ENCODE measurements at regions not wholly inside any gene's neighbourhood (a gene's known extent, or its start where the extent isn't known, plus 50 kb on each side); places are given as distances from the start of the nearest gene placed in this dataset.

DNA sequence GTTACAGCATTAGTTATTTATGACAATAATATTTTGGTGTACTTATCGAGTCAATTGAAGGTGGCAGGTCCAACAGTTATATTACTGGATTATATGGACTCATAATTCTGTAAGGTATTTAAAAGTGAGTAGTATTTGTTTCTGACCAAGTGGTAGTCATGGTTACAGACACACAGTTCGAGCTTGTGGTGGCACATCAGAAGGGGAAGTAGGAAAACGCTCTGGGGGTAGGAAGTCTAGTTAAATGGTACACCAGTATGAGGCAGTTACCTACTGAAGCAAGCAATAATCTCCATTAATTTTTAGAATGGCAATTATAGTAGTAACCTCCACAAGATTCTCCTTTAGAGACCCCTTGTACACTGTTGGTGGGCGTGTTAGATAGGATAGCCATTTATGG lies 541.2 kb downstream of the ETV1 start:
- intact Hi-C loops (cut with DNase I; ENCODE audit: low total_unique reads), result no loop called here
- no peak for DNase-seq
- H3K36me3 ChIP-seq, result no peaks in the 10 kb centered on the region
- H3K4me1 ChIP-seq, result no peaks in the 10 kb centered on the region
- no peaks in the 10 kb centered on the region for H3K27me3 ChIP-seq
- H3K27ac ChIP-seq, result no peak overlapping the region
- no peak overlapping the region for H3K4me3 ChIP-seq
- no peaks in the 10 kb centered on the region for H3K9me3 ChIP-seq
- TF ChIP-seq, protein P1, sequence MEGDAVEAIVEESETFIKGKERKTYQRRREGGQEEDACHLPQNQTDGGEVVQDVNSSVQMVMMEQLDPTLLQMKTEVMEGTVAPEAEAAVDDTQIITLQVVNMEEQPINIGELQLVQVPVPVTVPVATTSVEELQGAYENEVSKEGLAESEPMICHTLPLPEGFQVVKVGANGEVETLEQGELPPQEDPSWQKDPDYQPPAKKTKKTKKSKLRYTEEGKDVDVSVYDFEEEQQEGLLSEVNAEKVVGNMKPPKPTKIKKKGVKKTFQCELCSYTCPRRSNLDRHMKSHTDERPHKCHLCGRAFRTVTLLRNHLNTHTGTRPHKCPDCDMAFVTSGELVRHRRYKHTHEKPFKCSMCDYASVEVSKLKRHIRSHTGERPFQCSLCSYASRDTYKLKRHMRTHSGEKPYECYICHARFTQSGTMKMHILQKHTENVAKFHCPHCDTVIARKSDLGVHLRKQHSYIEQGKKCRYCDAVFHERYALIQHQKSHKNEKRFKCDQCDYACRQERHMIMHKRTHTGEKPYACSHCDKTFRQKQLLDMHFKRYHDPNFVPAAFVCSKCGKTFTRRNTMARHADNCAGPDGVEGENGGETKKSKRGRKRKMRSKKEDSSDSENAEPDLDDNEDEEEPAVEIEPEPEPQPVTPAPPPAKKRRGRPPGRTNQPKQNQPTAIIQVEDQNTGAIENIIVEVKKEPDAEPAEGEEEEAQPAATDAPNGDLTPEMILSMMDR (IDR thresholded peaks at IDR 0.05), result no peak

DNA sequence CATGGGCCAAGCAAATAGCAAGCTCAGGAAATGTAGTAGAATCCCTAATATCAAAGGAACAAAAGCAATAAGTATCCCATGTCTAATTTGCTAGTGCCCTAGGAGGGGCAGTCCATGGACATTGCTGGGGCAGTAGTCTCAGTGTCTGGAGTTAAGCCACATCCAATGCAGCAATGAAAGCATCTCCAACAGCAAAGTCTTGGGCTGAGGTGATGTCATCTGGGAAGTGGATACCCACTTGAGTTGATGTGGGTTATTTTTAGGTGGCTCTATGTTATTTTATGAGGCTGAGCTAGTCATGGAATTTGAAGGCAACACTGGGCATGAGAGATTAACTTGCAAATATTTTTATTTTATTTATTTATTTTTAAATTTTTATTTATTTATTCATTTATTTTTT lies 540.0 kb downstream of the ETV1 start:
- no peak overlapping the region for H3K27ac ChIP-seq
- TF ChIP-seq, protein P1 (IDR thresholded peaks at IDR 0.05), result no peak
- DNase-seq, result no peak
- intact Hi-C loops (cut with DNase I; ENCODE audit: low total_unique reads), result no loop called here
- no peaks in the 10 kb centered on the region for H3K9me3 ChIP-seq
- H3K27me3 ChIP-seq, result no peaks in the 10 kb centered on the region
- H3K4me3 ChIP-seq, result no peak overlapping the region
- H3K36me3 ChIP-seq, result no peaks in the 10 kb centered on the region
- H3K4me1 ChIP-seq, result no peaks in the 10 kb centered on the region

DNA sequence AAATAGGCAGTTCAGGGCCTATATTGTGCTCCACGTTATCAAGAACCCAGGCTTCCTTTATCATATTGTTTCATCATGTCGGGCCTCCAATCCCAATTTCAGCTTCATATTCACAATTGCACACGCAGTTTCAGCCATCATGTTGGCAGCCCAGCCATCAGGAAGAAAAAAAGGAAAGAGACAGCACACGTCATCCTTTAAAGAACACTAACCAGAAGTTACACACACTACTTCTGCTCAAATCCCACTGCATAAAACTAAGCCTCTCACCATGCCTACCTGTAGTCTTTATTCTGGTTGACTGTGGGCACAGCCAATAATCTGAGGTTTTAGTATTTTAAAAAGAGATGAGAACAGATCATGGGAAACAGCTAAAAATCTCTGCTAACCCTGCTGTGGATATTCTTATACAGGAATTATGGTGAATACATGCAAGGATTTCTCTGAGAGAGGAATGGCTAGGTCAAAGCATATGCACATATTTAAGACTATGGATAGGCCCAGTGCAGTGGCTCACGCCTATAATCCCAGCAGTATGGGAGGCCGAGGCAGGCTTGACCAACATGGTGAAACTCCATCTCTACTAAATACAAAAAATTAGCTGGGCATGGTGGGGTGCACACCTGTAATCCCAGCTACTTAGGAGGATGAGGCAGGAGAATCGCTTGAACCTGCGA lies 534.4 kb downstream of the ETV1 start:
- intact Hi-C loops (cut with DNase I; ENCODE audit: low total_unique reads), result no loop called here
- no peak overlapping the region for H3K27ac ChIP-seq
- no peaks in the 10 kb centered on the region for H3K4me1 ChIP-seq
- TF ChIP-seq, protein P1 (IDR thresholded peaks at IDR 0.05), result no peak
- no peaks in the 10 kb centered on the region for H3K9me3 ChIP-seq
- no peak for DNase-seq
- no peaks in the 10 kb centered on the region for H3K27me3 ChIP-seq
- no peak overlapping the region for H3K4me3 ChIP-seq
- no peaks in the 10 kb centered on the region for H3K36me3 ChIP-seq

DNA sequence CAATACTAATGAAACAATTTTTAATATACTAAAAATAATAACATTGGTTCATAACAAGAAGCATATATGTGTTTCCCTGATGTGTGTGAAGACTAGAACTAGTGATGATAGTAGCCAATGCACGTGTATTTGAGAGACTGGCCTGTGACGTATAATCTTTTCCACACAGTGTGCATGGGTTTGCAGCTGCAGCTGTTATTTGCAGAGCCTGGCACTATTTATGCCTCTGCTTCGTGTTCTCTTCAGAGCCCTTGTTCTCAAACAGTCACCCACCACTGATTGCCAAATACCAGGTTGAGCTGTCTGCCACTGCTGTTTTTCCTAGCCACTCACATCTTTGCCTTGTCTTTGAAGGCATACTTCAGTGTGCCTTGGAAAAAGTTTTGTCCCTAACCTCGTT lies 531.7 kb downstream of the ETV1 start:
- H3K4me1 ChIP-seq, result no peaks in the 10 kb centered on the region
- no peaks in the 10 kb centered on the region for H3K9me3 ChIP-seq
- H3K27me3 ChIP-seq, result no peaks in the 10 kb centered on the region
- TF ChIP-seq, protein P1 (IDR thresholded peaks at IDR 0.05), result no peak
- no peak overlapping the region for H3K27ac ChIP-seq
- no peak for DNase-seq
- no peak overlapping the region for H3K4me3 ChIP-seq
- H3K36me3 ChIP-seq, result no peaks in the 10 kb centered on the region
- intact Hi-C loops (cut with DNase I; ENCODE audit: low total_unique reads), result no loop called here

DNA sequence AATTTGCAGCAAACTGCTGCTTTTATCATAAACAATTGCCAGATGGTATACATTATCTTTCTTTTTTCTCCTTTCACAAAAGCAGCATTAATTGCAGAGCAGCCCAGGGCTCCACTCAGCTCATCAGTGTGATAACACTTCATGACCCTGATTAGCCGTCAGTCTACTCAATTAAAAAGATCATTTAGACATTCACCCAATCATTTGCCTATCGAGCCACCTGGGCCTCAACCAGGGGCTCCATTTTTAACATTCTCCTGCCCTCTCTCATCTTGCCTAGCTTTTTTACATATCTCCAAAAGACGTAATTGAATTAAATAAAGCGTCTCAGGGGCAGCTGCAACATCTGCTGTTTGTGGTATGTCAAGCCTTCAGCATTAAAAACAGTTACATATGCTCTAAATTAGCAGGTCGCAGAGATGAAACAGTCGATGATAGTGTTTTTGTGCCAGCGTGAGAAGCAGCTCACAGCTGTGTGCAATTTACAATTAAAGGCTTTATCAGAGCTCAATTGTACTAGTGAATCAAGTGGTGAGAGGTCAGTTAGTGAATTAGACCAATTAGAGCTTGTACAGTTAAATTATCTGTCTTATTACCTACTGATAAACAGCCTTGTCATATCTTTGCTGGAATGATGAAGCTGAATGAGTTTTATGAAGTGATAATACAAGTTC lies 522.5 kb downstream of the ETV1 start:
- DNase-seq, result no peak
- Histone ChIP-seq H3K4me3 (no peak overlapping the region), H3K9me3 (no peaks in the 10 kb centered on the region), H3K4me1 (no peaks in the 10 kb centered on the region), H3K27ac (no peak overlapping the region), H3K36me3 (no peaks in the 10 kb centered on the region), H3K27me3 (no peaks in the 10 kb centered on the region)
- TF ChIP-seq, protein P1 (IDR thresholded peaks at IDR 0.05), result no peak
- intact Hi-C loops (cut with DNase I; ENCODE audit: low total_unique reads), result no loop called here
